ENCODE measurements at regions not wholly inside any gene's neighbourhood (a gene's known extent, or its start where the extent isn't known, plus 50 kb on each side); places are given as distances from the start of the nearest gene placed in this dataset.

GRCh38 chr16:73703891-73704290, 592.7 kb upstream of the PSMD7 start:
- TF ChIP-seq CTCF (conservative IDR thresholded peaks at IDR 0.05; ENCODE audit: low read depth, low read length) (no peak), EZH2 (IDR thresholded peaks at IDR 0.05; ENCODE audit: low read length, unreplicated experiment) (no peak), EZH2phosphoT487 (IDR thresholded peaks at IDR 0.05; ENCODE audit: borderline replicate concordance, low read length) (no peak)

Measured in PC-3 (cell line).